ENCODE measurements at regions not wholly inside any gene's neighbourhood (a gene's known extent, or its start where the extent isn't known, plus 50 kb on each side); places are given as distances from the start of the nearest gene placed in this dataset.

GRCh38 chr3:5731100-5731499 is 543.6 kb downstream of the EDEM1 start:
- no peak for TF ChIP-seq CTCF (IDR thresholded peaks at IDR 0.05)
- no peak for TF ChIP-seq EP300 (IDR thresholded peaks at IDR 0.05)
- TF ChIP-seq POLR2A (IDR thresholded peaks at IDR 0.05) = no peak
- no peak for TF ChIP-seq POLR2AphosphoS5 (IDR thresholded peaks at IDR 0.05)
